ENCODE measurements at regions not wholly inside any gene's neighbourhood (a gene's known extent, or its start where the extent isn't known, plus 50 kb on each side); places are given as distances from the start of the nearest gene placed in this dataset.

DNA sequence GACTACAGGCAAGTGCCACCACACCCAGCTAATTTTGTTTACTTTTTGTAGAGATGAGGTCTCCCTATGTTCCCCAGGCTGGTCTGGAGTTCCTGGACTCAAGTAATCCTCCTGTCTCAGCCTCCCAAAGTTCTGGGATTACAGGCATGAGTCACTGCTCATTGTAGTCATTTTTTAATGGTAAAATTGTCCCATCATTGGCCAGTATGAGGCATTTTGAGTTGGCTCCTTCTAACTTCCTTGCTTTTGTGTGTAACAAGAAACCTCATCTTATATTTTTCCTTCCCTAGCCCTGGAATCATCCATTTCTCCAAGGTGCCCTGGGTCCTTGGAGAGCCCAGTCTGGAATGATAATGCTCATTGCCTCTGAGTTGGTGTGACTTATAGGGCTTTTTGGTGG is 148.5 kb downstream of the INHBB start:
- TF ChIP-seq, protein P1, sequence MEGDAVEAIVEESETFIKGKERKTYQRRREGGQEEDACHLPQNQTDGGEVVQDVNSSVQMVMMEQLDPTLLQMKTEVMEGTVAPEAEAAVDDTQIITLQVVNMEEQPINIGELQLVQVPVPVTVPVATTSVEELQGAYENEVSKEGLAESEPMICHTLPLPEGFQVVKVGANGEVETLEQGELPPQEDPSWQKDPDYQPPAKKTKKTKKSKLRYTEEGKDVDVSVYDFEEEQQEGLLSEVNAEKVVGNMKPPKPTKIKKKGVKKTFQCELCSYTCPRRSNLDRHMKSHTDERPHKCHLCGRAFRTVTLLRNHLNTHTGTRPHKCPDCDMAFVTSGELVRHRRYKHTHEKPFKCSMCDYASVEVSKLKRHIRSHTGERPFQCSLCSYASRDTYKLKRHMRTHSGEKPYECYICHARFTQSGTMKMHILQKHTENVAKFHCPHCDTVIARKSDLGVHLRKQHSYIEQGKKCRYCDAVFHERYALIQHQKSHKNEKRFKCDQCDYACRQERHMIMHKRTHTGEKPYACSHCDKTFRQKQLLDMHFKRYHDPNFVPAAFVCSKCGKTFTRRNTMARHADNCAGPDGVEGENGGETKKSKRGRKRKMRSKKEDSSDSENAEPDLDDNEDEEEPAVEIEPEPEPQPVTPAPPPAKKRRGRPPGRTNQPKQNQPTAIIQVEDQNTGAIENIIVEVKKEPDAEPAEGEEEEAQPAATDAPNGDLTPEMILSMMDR (conservative IDR thresholded peaks at IDR 0.05 in 1 of 2, IDR thresholded peaks at IDR 0.05 in 1 of 2; ENCODE audit: extremely low read depth in 1 of 2, insufficient read depth in 1 of 2, low read depth in 1 of 2, low read length in 2 of 2) = no peak
- no peak for TF ChIP-seq EZH2 (IDR thresholded peaks at IDR 0.05; ENCODE audit: borderline replicate concordance, low read length)
